ENCODE measurements at regions not wholly inside any gene's neighbourhood (a gene's known extent, or its start where the extent isn't known, plus 50 kb on each side); places are given as distances from the start of the nearest gene placed in this dataset.
"Not testable (repeated sequence)": the region's sequence is repeated elsewhere in the genome, so short reads cannot be mapped to it uniquely, and the experiment has no call there.

- TF ChIP-seq, protein P1, sequence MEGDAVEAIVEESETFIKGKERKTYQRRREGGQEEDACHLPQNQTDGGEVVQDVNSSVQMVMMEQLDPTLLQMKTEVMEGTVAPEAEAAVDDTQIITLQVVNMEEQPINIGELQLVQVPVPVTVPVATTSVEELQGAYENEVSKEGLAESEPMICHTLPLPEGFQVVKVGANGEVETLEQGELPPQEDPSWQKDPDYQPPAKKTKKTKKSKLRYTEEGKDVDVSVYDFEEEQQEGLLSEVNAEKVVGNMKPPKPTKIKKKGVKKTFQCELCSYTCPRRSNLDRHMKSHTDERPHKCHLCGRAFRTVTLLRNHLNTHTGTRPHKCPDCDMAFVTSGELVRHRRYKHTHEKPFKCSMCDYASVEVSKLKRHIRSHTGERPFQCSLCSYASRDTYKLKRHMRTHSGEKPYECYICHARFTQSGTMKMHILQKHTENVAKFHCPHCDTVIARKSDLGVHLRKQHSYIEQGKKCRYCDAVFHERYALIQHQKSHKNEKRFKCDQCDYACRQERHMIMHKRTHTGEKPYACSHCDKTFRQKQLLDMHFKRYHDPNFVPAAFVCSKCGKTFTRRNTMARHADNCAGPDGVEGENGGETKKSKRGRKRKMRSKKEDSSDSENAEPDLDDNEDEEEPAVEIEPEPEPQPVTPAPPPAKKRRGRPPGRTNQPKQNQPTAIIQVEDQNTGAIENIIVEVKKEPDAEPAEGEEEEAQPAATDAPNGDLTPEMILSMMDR (IDR thresholded peaks at IDR 0.05) = not testable (repeated sequence)
- TF ChIP-seq EZH2phosphoT487 (IDR thresholded peaks at IDR 0.05) = not testable (repeated sequence)
These were observed 56.5 kb downstream of the BEX3 start for GRCh38 chrX:103432841-103433240.

Measured in neural progenitor cell (in vitro differentiated cells).